ENCODE measurements at regions not wholly inside any gene's neighbourhood (a gene's known extent, or its start where the extent isn't known, plus 50 kb on each side); places are given as distances from the start of the nearest gene placed in this dataset.

DNA sequence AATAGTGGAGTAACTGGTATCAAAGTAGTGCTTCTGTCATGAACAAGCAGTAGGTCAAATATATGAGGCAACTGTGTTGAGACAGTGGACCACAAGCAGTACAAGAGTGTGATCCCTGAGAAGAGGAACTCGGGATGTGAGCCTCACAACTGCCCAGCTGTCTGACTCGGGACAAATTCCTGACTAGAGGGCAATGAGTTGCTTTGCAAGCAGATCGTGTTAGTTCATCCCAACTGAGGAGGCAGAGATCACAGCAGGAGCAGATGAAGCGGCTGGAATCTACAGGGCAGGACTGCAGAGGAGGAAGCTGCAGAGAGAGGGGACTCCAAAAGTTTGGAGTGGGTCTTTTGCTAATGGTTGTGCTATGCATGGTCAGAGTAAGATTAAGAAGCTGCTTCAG lies 741.1 kb downstream of the DIAPH3 start:
- DNase-seq (ENCODE audit: extremely low read depth, low read depth): no peak
- TF ChIP-seq, protein P1, sequence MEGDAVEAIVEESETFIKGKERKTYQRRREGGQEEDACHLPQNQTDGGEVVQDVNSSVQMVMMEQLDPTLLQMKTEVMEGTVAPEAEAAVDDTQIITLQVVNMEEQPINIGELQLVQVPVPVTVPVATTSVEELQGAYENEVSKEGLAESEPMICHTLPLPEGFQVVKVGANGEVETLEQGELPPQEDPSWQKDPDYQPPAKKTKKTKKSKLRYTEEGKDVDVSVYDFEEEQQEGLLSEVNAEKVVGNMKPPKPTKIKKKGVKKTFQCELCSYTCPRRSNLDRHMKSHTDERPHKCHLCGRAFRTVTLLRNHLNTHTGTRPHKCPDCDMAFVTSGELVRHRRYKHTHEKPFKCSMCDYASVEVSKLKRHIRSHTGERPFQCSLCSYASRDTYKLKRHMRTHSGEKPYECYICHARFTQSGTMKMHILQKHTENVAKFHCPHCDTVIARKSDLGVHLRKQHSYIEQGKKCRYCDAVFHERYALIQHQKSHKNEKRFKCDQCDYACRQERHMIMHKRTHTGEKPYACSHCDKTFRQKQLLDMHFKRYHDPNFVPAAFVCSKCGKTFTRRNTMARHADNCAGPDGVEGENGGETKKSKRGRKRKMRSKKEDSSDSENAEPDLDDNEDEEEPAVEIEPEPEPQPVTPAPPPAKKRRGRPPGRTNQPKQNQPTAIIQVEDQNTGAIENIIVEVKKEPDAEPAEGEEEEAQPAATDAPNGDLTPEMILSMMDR (IDR thresholded peaks at IDR 0.05; ENCODE audit: low read depth, low read length, missing control alignments): no peak
- H3K4me3 ChIP-seq (replicated peaks; ENCODE audit: low read depth, low read length): no peak overlapping the region

DNA sequence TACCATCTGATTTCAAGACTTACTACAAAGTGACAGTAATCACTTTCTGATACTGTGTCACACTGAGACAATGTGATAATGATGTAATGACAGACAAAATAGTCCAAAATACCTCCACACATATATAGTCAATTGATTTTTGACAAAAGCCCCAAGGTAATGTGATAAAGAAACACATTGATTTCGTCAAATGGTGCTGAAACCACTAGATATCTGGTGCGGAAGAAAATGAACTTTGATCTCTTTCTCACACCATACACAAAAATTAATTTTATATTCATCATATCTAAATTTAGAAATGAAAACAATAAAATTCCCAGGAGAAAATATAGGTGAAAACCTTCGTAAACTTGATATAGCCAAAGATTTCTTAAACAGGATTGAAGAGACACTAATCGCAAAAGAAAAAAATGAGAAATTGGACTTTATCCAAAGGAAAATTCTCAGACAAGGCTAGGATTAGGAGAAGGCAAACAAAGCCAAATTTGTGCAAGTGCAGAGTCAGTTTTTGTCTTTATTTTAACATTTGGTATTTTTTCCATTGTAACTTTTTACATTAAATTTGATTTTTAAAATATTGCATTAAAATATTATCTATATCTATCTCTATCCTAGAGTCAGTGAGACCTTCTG lies 739.9 kb downstream of the DIAPH3 start:
- no peak overlapping the region for H3K4me3 ChIP-seq (replicated peaks; ENCODE audit: low read depth, low read length)
- TF ChIP-seq, protein P1 (IDR thresholded peaks at IDR 0.05; ENCODE audit: low read depth, low read length, missing control alignments): no peak
- no peak for DNase-seq (ENCODE audit: extremely low read depth, low read depth)

DNA sequence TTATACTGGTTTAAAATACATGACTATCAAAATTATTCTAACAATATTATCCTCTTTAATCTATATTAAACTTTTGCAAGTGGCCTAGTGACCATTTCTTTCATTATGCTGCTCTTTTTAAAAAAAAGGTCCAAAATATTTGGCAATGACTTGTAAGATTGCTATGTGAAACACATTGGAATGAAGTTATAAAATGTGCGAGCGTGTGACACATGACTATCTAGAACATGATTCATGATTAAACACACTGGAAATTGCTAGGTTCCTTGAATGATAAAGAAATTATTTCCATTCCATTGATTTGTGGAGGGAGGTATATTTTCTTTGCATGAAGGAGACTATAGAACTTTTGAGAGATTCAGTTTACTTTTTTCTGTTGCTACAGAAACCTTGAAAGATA lies 739.1 kb downstream of the DIAPH3 start:
- TF ChIP-seq, protein P1 (IDR thresholded peaks at IDR 0.05; ENCODE audit: low read depth, low read length, missing control alignments): no peak
- DNase-seq (ENCODE audit: extremely low read depth, low read depth): no peak
- H3K4me3 ChIP-seq (replicated peaks; ENCODE audit: low read depth, low read length): no peak overlapping the region

- no peak for DNase-seq (ENCODE audit: extremely low read depth, low read depth)
- TF ChIP-seq, protein P1 (IDR thresholded peaks at IDR 0.05; ENCODE audit: low read depth, low read length, missing control alignments): no peak
- no peak overlapping the region for H3K4me3 ChIP-seq (replicated peaks; ENCODE audit: low read depth, low read length)
Observed at GRCh38 chr13:59425211-59425741, 738.5 kb downstream of the DIAPH3 start.

DNA sequence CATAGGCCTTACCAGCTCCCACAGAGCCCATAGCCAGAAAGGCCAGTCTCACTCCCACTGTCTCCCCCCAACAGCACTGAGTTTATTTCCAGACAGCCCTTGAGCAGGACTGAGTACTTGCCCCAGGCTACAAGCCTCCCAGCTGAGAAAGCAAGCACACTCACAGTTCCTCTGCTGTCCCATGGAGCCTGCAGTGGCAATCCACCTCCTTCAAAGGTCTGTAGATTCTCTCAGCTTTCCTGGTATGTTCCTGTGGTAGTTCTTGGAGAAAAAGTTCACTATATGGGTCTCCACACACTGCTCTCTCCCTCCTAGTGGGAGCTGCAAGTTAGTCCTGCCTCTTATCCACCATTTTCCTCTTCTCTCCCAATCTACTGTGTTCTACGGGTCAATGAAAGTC lies 728.7 kb downstream of the DIAPH3 start:
- no peak overlapping the region for H3K4me3 ChIP-seq (replicated peaks; ENCODE audit: low read depth, low read length)
- TF ChIP-seq, protein P1 (IDR thresholded peaks at IDR 0.05; ENCODE audit: low read depth, low read length, missing control alignments): no peak
- DNase-seq (ENCODE audit: extremely low read depth, low read depth): no peak

- TF ChIP-seq, protein P1 (IDR thresholded peaks at IDR 0.05; ENCODE audit: low read depth, low read length, missing control alignments): no peak
- DNase-seq (ENCODE audit: extremely low read depth, low read depth): no peak
- H3K4me3 ChIP-seq (replicated peaks; ENCODE audit: low read depth, low read length): no peak overlapping the region
Observed at GRCh38 chr13:59437544-59438301, 726.0 kb downstream of the DIAPH3 start.
